BJ (cell line): ENCODE measurements at regions not wholly inside any gene's neighbourhood (a gene's known extent, or its start where the extent isn't known, plus 50 kb on each side); places are given as distances from the start of the nearest gene placed in this dataset.

Experiments
- CTCF ChIA-PET: fragments of 350-600 bp; formaldehyde crosslinking; extraction: SDS; loops from one replicate; lab custom pipeline; 2021; ENCODE audit warnings: antibody characterized with exemption, inconsistent platforms; lab: Yijun Ruan, JAX
- POLR2A ChIA-PET: fragments of 300-600 bp; sonication (Branson Sonifier 250); formaldehyde crosslinking; extraction: SDS; loops from one replicate; lab custom pipeline; 2021; ENCODE audit warnings: antibody characterized with exemption; lab: Charles Lee
- DNase-seq: peaks from one replicate; pipeline ENCODE4 v3.0.0-alpha.2; 2011; ENCODE audit warnings: low read depth
- H3K27me3 ChIP-seq: 2 replicates; pipeline ENCODE4 v1.6.0; 2011; ENCODE audit warnings: low read length; ENCODE audit not compliant: control insufficient read depth, insufficient read depth
- H3K36me3 ChIP-seq: 2 replicates; pipeline ENCODE4 v1.5.1; 2011; ENCODE audit warnings: low read length; ENCODE audit not compliant: control insufficient read depth, insufficient read depth
- H3K4me3 ChIP-seq: 2 replicates; pipeline ENCODE4 v1.5.1; 2011; ENCODE audit warnings: low read depth, mild to moderate bottlenecking, control low read depth, low read length
- CTCF ChIP-seq: IDR thresholded peaks from 2 replicates; pipeline ENCODE4 v1.5.1; 2011; ENCODE audit warnings: low read depth, mild to moderate bottlenecking, control low read depth, inconsistent platforms, low read length, moderate library complexity; ENCODE audit not compliant: insufficient read depth

GRCh38 chr21:25115021-25115420 is 492.3 kb downstream of the MRPL39 start:
- ChIA-PET CTCF (no interaction called here), POLR2A (no interaction called here)
- TF ChIP-seq CTCF: no peak
- no peaks in the 10 kb centered on the region for H3K27me3 ChIP-seq
- no peaks in the 10 kb centered on the region for H3K36me3 ChIP-seq
- H3K4me3 ChIP-seq: no peak overlapping the region
- no peak for DNase-seq

- DNase-seq: no peak
- CTCF ChIA-PET: no interaction called here
- Histone ChIP-seq H3K27me3 (no peaks in the 10 kb centered on the region), H3K36me3 (no peaks in the 10 kb centered on the region), H3K4me3 (no peak overlapping the region)
- TF ChIP-seq CTCF: no peak
- POLR2A ChIA-PET: no interaction called here
Measured at GRCh38 chr21:25107708-25108107, 499.6 kb downstream of the MRPL39 start.

GRCh38 chr21:25103500-25104207 is 503.6 kb downstream of the MRPL39 start:
- Histone ChIP-seq H3K27me3 (no peaks in the 10 kb centered on the region), H3K36me3 (no peaks in the 10 kb centered on the region), H3K4me3 (no peak overlapping the region)
- CTCF ChIA-PET: no interaction called here
- DNase-seq: no peak
- no peak for TF ChIP-seq CTCF
- POLR2A ChIA-PET: no interaction called here

- Histone ChIP-seq H3K36me3 (no peaks in the 10 kb centered on the region), H3K4me3 (no peak overlapping the region), H3K27me3 (no peaks in the 10 kb centered on the region)
- TF ChIP-seq CTCF: no peak
- no peak for DNase-seq
- POLR2A ChIA-PET: no interaction called here
- CTCF ChIA-PET: no interaction called here
Measured at GRCh38 chr21:25097648-25098047, 509.6 kb downstream of the MRPL39 start.

GRCh38 chr21:25094695-25095094 is 512.6 kb downstream of the MRPL39 start:
- Histone ChIP-seq H3K27me3 (no peaks in the 10 kb centered on the region), H3K36me3 (no peaks in the 10 kb centered on the region), H3K4me3 (no peak overlapping the region)
- TF ChIP-seq CTCF: no peak
- ChIA-PET POLR2A (no interaction called here), CTCF (no interaction called here)
- DNase-seq: no peak
